Peyer's patch (tissue), 4 donors: ENCODE measurements at regions not wholly inside any gene's neighbourhood (a gene's known extent, or its start where the extent isn't known, plus 50 kb on each side); places are given as distances from the start of the nearest gene placed in this dataset.

Source experiments
- DNase-seq, 3 donors: peaks; one replicate each; pipeline ENCODE4 v3.0.0-alpha.2; 2017 to 2019
- H3K27ac ChIP-seq, 4 donors: fragments of 200-600 bp; sonication (generic); one replicate each; pipeline ENCODE4 v1.5.1; 2016 to 2019
- H3K27me3 ChIP-seq, 2 donors: fragments of 200-600 bp; sonication (generic); one replicate each; pipeline ENCODE4 v1.5.1; 2019
- H3K36me3 ChIP-seq, 3 donors: fragments of 200-600 bp; sonication (generic); one replicate each; pipeline ENCODE4 v1.5.1; 2016 to 2019
- H3K4me1 ChIP-seq, 4 donors: fragments of 200-600 bp; sonication (generic); one replicate each; pipeline ENCODE4 v1.5.1; 2016 to 2019
- H3K4me3 ChIP-seq, 4 donors: fragments of 200-600 bp; sonication (generic); 1 replicate in 3 of 4; 2 replicates in 1 of 4; pipeline ENCODE4 v1.5.1; 2016 to 2019; ENCODE audit warnings: mild to moderate bottlenecking in 1 of 4
- H3K9me3 ChIP-seq, 4 donors: fragments of 200-600 bp; sonication (generic); one replicate each; pipeline ENCODE4 v1.5.1; 2016 to 2019; ENCODE audit warnings: mild to moderate bottlenecking in 1 of 4
- POLR2A ChIP-seq, 2 donors: fragments of 450-650 bp; IDR thresholded peaks; one replicate each; pipeline ENCODE4 v1.5.1; 2017; ENCODE audit warnings: antibody characterized with exemption in 2 of 2, mild to moderate bottlenecking in 2 of 2, moderate library complexity in 2 of 2
- TF ChIP-seq, protein P1 (sequence below), 6 experiments: fragments of 450-650 bp in 4 of 6; fragments of 200-600 bp in 2 of 6; sonication (generic) in 1 of 6; IDR thresholded peaks; one replicate each; pipeline ENCODE4 v1.5.1; 2017 to 2019; ENCODE audit warnings: antibody characterized with exemption in 6 of 6, mild to moderate bottlenecking in 3 of 6, moderate library complexity in 1 of 6

DNA sequence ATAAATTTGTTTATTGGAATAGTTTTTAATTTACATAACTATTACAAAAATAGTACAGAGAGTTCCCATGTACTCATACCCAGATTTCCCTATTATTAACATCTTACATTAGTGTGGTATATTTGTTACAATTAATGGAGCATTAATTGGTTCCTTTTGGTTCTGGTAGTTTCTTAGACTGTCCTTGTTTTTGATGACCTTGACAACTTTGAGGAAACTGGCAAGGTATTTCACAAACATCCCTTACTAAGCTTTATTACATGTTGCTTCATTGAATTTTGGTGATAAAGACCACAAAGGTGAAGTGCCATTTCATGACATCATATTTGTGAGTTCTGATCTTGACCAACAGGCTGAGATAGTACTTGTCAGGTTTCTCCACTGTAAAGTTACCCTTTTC is 379.0 kb upstream of the GCFC2 start:
- Histone ChIP-seq H3K36me3 (no peaks in the 10 kb centered on the region), H3K27me3 (no peaks in the 10 kb centered on the region), H3K27ac (no peak overlapping the region), H3K4me1 (no peaks in the 10 kb centered on the region), H3K4me3 (no peak overlapping the region), H3K9me3 (no peaks in the 10 kb centered on the region)
- TF ChIP-seq, protein P1, sequence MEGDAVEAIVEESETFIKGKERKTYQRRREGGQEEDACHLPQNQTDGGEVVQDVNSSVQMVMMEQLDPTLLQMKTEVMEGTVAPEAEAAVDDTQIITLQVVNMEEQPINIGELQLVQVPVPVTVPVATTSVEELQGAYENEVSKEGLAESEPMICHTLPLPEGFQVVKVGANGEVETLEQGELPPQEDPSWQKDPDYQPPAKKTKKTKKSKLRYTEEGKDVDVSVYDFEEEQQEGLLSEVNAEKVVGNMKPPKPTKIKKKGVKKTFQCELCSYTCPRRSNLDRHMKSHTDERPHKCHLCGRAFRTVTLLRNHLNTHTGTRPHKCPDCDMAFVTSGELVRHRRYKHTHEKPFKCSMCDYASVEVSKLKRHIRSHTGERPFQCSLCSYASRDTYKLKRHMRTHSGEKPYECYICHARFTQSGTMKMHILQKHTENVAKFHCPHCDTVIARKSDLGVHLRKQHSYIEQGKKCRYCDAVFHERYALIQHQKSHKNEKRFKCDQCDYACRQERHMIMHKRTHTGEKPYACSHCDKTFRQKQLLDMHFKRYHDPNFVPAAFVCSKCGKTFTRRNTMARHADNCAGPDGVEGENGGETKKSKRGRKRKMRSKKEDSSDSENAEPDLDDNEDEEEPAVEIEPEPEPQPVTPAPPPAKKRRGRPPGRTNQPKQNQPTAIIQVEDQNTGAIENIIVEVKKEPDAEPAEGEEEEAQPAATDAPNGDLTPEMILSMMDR (IDR thresholded peaks at IDR 0.05), result no peak
- TF ChIP-seq POLR2A (IDR thresholded peaks at IDR 0.05), result no peak
- DNase-seq, result no peak

GRCh38 chr2:76083248-76083647 is 372.5 kb upstream of the GCFC2 start:
- H3K36me3 ChIP-seq, result no peaks in the 10 kb centered on the region
- no peak for TF ChIP-seq POLR2A (IDR thresholded peaks at IDR 0.05)
- TF ChIP-seq, protein P1 (IDR thresholded peaks at IDR 0.05), result no peak
- no peaks in the 10 kb centered on the region for H3K27me3 ChIP-seq
- no peak for DNase-seq
- no peak overlapping the region for H3K27ac ChIP-seq
- no peaks in the 10 kb centered on the region for H3K4me1 ChIP-seq
- H3K4me3 ChIP-seq, result no peak overlapping the region
- H3K9me3 ChIP-seq, result no peaks in the 10 kb centered on the region

DNA sequence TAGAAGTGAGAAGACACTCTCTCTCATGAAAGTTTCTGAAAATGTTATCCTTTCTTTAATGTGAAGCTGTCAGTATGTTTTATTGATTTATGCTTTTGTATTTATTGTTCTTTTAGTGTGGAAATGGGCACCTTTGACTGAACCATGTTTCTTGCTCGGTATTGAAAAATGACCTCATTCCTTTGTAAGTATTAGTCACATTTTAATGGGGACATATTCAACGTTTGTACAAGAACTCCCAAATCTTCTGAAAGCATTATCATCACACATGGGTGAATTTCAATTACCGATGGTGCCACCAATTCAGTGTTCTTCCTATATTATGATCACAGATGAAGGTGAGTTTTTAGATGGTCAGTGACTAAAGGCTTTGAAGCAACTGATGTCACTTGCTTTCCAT is 371.8 kb upstream of the GCFC2 start:
- no peaks in the 10 kb centered on the region for H3K36me3 ChIP-seq
- no peak overlapping the region for H3K27ac ChIP-seq
- H3K4me3 ChIP-seq, result no peak overlapping the region
- no peak for DNase-seq
- H3K4me1 ChIP-seq, result no peaks in the 10 kb centered on the region
- H3K9me3 ChIP-seq, result no peaks in the 10 kb centered on the region
- no peaks in the 10 kb centered on the region for H3K27me3 ChIP-seq
- TF ChIP-seq POLR2A (IDR thresholded peaks at IDR 0.05), result no peak
- TF ChIP-seq, protein P1 (IDR thresholded peaks at IDR 0.05), result no peak

DNA sequence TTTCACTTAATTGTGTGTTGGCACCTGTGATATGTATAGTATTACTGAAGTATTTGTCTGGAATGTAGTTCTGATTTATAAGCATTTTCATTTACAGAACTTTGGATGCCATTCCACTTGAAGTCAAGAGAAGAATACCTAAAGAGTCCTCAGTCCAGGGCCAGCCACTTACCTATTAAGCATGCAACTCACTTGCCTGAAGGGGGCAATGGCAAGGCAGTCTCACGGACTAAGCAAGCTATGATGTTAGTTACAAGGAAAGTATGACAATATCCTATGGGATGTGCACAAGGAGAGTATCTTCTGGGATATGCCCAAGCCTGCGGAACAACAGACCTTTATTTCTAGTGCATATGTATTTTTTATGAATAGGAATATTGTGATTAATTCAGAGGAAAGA is 369.4 kb upstream of the GCFC2 start:
- Histone ChIP-seq H3K4me1 (no peaks in the 10 kb centered on the region), H3K27me3 (no peaks in the 10 kb centered on the region), H3K27ac (no peak overlapping the region), H3K36me3 (no peaks in the 10 kb centered on the region), H3K9me3 (no peaks in the 10 kb centered on the region), H3K4me3 (no peak overlapping the region)
- DNase-seq, result no peak
- TF ChIP-seq, protein P1 (IDR thresholded peaks at IDR 0.05), result no peak
- TF ChIP-seq POLR2A (IDR thresholded peaks at IDR 0.05), result no peak

DNA sequence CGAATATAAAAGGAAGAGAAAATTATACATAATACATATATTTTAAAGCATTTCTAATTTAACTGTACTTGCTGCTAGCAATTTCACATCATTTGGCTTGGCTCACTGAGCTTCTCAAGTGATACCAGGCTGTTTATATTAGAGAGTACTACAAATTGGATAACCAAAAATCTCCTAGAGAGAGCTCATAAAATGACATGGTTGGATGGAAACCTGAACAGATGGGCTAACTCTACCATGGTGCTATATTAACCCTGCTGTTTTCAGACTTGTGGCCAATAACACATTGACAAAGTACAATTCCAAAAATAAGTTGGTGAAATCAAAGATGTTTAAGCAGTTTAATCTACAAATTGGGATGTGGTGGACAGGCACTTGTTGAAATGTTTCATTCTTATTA is 364.4 kb upstream of the GCFC2 start:
- H3K4me1 ChIP-seq, result no peaks in the 10 kb centered on the region
- H3K9me3 ChIP-seq, result no peaks in the 10 kb centered on the region
- H3K27me3 ChIP-seq, result no peaks in the 10 kb centered on the region
- TF ChIP-seq POLR2A (IDR thresholded peaks at IDR 0.05), result no peak
- TF ChIP-seq, protein P1 (IDR thresholded peaks at IDR 0.05), result no peak
- H3K27ac ChIP-seq, result no peak overlapping the region
- H3K4me3 ChIP-seq, result no peak overlapping the region
- H3K36me3 ChIP-seq, result no peaks in the 10 kb centered on the region
- DNase-seq, result no peak

DNA sequence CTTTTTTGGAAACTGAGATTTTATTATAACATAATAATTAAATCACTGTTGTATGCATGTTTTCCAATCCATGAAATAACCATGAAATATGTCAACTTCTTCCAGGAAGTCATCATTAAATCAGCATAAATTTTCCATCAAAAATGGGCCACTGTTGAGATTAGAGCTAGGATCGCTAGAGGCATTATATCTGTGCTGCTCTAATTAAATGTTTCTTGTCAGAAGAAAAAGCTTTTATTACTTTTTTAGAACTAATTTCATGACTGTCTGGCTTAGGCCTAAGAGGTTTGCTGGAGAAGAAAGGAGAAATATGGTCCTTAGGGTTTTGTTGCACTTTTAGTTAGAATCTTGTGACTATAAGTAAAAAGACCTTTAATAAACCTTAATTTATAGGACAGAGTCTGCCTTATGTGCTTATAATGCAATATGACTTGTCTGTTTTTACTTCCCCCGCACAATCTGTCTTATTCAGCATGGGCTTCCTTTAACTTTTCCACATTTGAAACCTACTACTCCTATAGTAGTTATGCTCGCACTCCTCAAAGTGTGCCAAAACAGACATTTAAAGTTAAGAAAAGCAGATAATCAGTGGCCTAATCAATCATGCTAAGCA is 363.4 kb upstream of the GCFC2 start:
- no peaks in the 10 kb centered on the region for H3K36me3 ChIP-seq
- no peak for TF ChIP-seq POLR2A (IDR thresholded peaks at IDR 0.05)
- TF ChIP-seq, protein P1 (IDR thresholded peaks at IDR 0.05), result no peak
- H3K4me1 ChIP-seq, result no peaks in the 10 kb centered on the region
- H3K27me3 ChIP-seq, result no peaks in the 10 kb centered on the region
- H3K9me3 ChIP-seq, result no peaks in the 10 kb centered on the region
- no peak for DNase-seq
- H3K27ac ChIP-seq, result no peak overlapping the region
- H3K4me3 ChIP-seq, result no peak overlapping the region
